Fibroblast of lung (primary cell): ENCODE measurements at regions not wholly inside any gene's neighbourhood (a gene's known extent, or its start where the extent isn't known, plus 50 kb on each side); places are given as distances from the start of the nearest gene placed in this dataset.

Source experiments
- DNase-seq, 2 donors: peaks; one replicate each; pipeline versions ENCODE4 v3.0.0 to v3.0.0-alpha.2; 2010; ENCODE audit warnings: low read depth in 2 of 2
- H2AFZ ChIP-seq: 2 replicates; pipeline ENCODE4 v1.5.1; 2012; ENCODE audit warnings: low read length, control low read depth, inconsistent platforms
- H3K27ac ChIP-seq: 2 replicates; pipeline ENCODE4 v1.5.1; 2011; ENCODE audit warnings: low read length, control low read depth; ENCODE audit not compliant: insufficient read depth
- H3K27me3 ChIP-seq: 2 replicates; pipeline ENCODE4 v1.5.1; 2011; ENCODE audit warnings: mild to moderate bottlenecking, low read length; ENCODE audit not compliant: control insufficient read depth, insufficient read depth
- H3K36me3 ChIP-seq: 2 replicates; pipeline ENCODE4 v1.5.1; 2011; ENCODE audit warnings: low read length; ENCODE audit not compliant: control insufficient read depth, insufficient read depth
- H3K4me1 ChIP-seq: 2 replicates; pipeline ENCODE4 v1.5.1; 2011; ENCODE audit warnings: low read length; ENCODE audit not compliant: control insufficient read depth, insufficient read depth; ENCODE audit errors: extremely low read depth
- H3K4me2 ChIP-seq: 2 replicates; pipeline ENCODE4 v1.5.1; 2011; ENCODE audit warnings: low read length, control low read depth; ENCODE audit not compliant: insufficient read depth; ENCODE audit errors: extremely low read depth
- H3K4me3 ChIP-seq, 4 experiments: fragments of 200-600 bp in 1 of 4; sonication (generic) in 1 of 4; replicated peaks in 1 of 4; 2 replicates each; pipeline ENCODE4 v1.5.1; 2011 to 2016; ENCODE audit warnings: low read length in 4 of 4, low read depth in 3 of 4, mild to moderate bottlenecking in 3 of 4, control low read depth in 2 of 4, inconsistent platforms in 1 of 4, mixed read lengths in 1 of 4; ENCODE audit not compliant: insufficient read depth in 1 of 4; ENCODE audit errors: control extremely low read depth in 1 of 4
- H3K79me2 ChIP-seq: 2 replicates; pipeline ENCODE4 v1.5.1; 2012; ENCODE audit warnings: mild to moderate bottlenecking, low read length, inconsistent platforms; ENCODE audit not compliant: control insufficient read depth, insufficient read depth
- H3K9ac ChIP-seq: 2 replicates; pipeline ENCODE4 v1.5.1; 2011; ENCODE audit warnings: mild to moderate bottlenecking, low read length, control low read depth; ENCODE audit not compliant: insufficient read depth
- H3K9me3 ChIP-seq: 2 replicates; pipeline ENCODE4 v1.5.1; 2012; ENCODE audit warnings: low read depth, low read length; ENCODE audit not compliant: control insufficient read depth, insufficient read depth
- H4K20me1 ChIP-seq: 2 replicates; pipeline ENCODE4 v1.5.1; 2011; ENCODE audit warnings: low read length; ENCODE audit not compliant: control insufficient read depth, insufficient read depth; ENCODE audit errors: extremely low read depth
- EZH2 ChIP-seq: IDR thresholded peaks from 2 replicates; pipeline ENCODE4 v1.5.1; 2012; ENCODE audit warnings: low read length, control low read depth, mild to moderate bottlenecking; ENCODE audit errors: missing control alignments
- TF ChIP-seq, protein P1 (sequence below), 2 donors: IDR thresholded peaks in 1 of 2; conservative IDR thresholded peaks in 1 of 2; 1 replicate in 1 of 2; 2 replicates in 1 of 2; pipeline ENCODE4 v1.5.1; 2011 to 2012; ENCODE audit warnings: low read length in 2 of 2, control low read depth in 1 of 2, inconsistent platforms in 1 of 2, low read depth in 1 of 2, mild to moderate bottlenecking in 1 of 2

DNA sequence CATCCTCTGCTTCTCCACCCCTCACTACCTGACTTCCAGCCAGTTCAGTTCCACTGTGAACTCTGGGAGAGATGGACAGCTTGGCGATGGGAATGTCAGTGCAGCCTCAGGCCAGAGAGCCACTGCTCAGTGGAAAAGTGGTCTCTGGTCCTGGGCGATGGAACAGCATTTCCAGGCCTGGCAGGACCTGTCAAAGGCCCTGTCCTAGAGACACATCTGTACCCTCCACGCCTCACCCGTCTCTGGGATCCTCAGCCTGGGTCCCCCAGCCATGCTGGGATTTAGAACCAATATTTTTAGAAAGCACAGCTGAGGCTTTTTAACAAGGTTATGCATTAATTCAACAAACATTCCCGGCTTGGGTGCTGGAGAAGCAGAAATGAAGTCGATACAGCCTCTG is 165.7 kb downstream of the MN1 start:
- no peaks in the 10 kb centered on the region for H4K20me1 ChIP-seq
- H2AFZ ChIP-seq, result no peak overlapping the region
- H3K36me3 ChIP-seq, result no peaks in the 10 kb centered on the region
- TF ChIP-seq, protein P1, sequence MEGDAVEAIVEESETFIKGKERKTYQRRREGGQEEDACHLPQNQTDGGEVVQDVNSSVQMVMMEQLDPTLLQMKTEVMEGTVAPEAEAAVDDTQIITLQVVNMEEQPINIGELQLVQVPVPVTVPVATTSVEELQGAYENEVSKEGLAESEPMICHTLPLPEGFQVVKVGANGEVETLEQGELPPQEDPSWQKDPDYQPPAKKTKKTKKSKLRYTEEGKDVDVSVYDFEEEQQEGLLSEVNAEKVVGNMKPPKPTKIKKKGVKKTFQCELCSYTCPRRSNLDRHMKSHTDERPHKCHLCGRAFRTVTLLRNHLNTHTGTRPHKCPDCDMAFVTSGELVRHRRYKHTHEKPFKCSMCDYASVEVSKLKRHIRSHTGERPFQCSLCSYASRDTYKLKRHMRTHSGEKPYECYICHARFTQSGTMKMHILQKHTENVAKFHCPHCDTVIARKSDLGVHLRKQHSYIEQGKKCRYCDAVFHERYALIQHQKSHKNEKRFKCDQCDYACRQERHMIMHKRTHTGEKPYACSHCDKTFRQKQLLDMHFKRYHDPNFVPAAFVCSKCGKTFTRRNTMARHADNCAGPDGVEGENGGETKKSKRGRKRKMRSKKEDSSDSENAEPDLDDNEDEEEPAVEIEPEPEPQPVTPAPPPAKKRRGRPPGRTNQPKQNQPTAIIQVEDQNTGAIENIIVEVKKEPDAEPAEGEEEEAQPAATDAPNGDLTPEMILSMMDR (conservative IDR thresholded peaks at IDR 0.05 in 1 of 2, IDR thresholded peaks at IDR 0.05 in 1 of 2; ENCODE audit: low read depth in 1 of 2, low read length in 2 of 2), result no peak
- no peak for TF ChIP-seq EZH2
- no peak overlapping the region for H3K4me2 ChIP-seq
- H3K9ac ChIP-seq, result no peak overlapping the region
- no peaks in the 10 kb centered on the region for H3K9me3 ChIP-seq
- DNase-seq, result no peak
- no peak overlapping the region for H3K27ac ChIP-seq
- no peaks in the 10 kb centered on the region for H3K79me2 ChIP-seq
- H3K27me3 ChIP-seq, result no peaks in the 10 kb centered on the region
- no peaks in the 10 kb centered on the region for H3K4me1 ChIP-seq
- H3K4me3 ChIP-seq, result no peak overlapping the region

DNA sequence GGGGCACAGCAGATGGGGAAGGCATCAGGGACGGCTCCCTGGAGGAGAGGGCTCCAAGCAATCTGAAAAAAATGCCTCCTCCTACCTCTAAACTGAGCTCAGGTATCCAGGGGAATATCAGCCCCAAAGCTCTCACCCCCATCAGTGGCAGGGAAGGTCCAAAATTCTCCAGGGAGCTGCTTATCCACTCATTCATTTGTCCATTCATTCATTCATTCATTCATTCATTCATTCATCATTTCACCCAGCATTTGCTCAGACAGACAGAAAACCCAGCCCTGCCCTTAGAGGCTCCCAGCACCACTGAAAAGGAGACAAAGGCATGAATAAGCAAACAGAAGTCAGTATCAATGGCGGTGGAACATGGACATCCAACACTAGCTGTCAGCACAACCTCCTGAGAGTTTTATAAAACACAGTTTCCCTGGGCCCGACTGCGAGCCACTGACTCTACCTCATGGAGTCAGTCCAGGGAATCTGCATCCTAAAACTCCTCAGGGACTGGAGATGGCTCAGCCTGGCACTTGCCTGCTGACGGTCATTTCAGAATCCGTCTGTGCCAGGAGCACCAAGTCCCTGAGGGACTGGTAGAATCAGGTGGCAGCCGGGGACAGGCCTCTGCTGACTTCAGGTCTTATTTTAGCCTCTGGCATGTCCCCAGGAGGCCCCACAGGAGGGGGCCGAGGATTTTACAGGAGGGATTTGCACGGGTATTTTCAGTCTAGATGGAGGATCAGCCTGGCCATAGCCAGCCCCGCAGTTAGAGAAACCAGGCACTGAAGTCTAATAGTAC is 164.6 kb downstream of the MN1 start:
- no peaks in the 10 kb centered on the region for H3K27me3 ChIP-seq
- no peak overlapping the region for H3K4me2 ChIP-seq
- no peak overlapping the region for H3K27ac ChIP-seq
- no peaks in the 10 kb centered on the region for H3K36me3 ChIP-seq
- H4K20me1 ChIP-seq, result no peaks in the 10 kb centered on the region
- TF ChIP-seq, protein P1 (conservative IDR thresholded peaks at IDR 0.05 in 1 of 2, IDR thresholded peaks at IDR 0.05 in 1 of 2; ENCODE audit: low read depth in 1 of 2, low read length in 2 of 2), result no peak
- no peak for TF ChIP-seq EZH2
- no peak for DNase-seq
- H3K9me3 ChIP-seq, result no peaks in the 10 kb centered on the region
- H3K4me1 ChIP-seq, result no peaks in the 10 kb centered on the region
- H3K4me3 ChIP-seq, result no peak overlapping the region
- no peak overlapping the region for H3K9ac ChIP-seq
- no peak overlapping the region for H2AFZ ChIP-seq
- no peaks in the 10 kb centered on the region for H3K79me2 ChIP-seq

DNA sequence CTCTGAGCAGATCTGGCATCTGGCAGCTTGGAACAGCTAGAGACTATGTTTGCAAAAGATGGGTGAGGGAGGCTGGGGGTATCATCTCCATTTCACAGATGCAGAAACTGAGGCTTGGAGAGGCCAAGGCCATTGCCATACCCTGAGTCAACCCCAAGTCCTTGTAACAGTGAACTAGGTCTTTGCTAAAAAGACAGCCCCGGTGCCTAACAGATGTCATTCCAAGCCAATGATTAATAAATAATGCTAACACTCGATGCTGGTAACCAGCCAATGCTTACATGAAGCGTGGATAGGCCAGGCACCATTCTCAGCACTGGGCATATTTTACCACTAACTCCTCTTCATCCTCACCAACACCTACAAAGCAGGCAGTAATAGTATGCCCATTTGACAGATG is 164.0 kb downstream of the MN1 start:
- H3K4me1 ChIP-seq, result no peaks in the 10 kb centered on the region
- H3K27me3 ChIP-seq, result no peaks in the 10 kb centered on the region

More for the DNA sequence above, 164.0 kb downstream of the MN1 start:
- Histone ChIP-seq H3K79me2 (no peaks in the 10 kb centered on the region), H3K4me2 (no peak overlapping the region), H3K27ac (no peak overlapping the region), H3K9me3 (no peaks in the 10 kb centered on the region), H3K4me3 (no peak overlapping the region), H2AFZ (no peak overlapping the region), H3K9ac (no peak overlapping the region), H3K36me3 (no peaks in the 10 kb centered on the region), H4K20me1 (no peaks in the 10 kb centered on the region)
- peak in 1 of 2 donors; percentile 56 for DNase-seq
- TF ChIP-seq, protein P1 (conservative IDR thresholded peaks at IDR 0.05 in 1 of 2, IDR thresholded peaks at IDR 0.05 in 1 of 2; ENCODE audit: low read depth in 1 of 2, low read length in 2 of 2), result no peak
